Fibroblast of lung (primary cell): ENCODE measurements at regions not wholly inside any gene's neighbourhood (a gene's known extent, or its start where the extent isn't known, plus 50 kb on each side); places are given as distances from the start of the nearest gene placed in this dataset.
"Not testable (repeated sequence)": the region's sequence is repeated elsewhere in the genome, so short reads cannot be mapped to it uniquely, and the experiment has no call there.

ENCODE experiments used
- DNase-seq, 2 donors: peaks; one replicate each; pipeline versions ENCODE4 v3.0.0 to v3.0.0-alpha.2; 2010; ENCODE audit warnings: low read depth in 2 of 2
- H2AFZ ChIP-seq: 2 replicates; pipeline ENCODE4 v1.5.1; 2012; ENCODE audit warnings: low read length, control low read depth, inconsistent platforms
- H3K27ac ChIP-seq: 2 replicates; pipeline ENCODE4 v1.5.1; 2011; ENCODE audit warnings: low read length, control low read depth; ENCODE audit not compliant: insufficient read depth
- H3K27me3 ChIP-seq: 2 replicates; pipeline ENCODE4 v1.5.1; 2011; ENCODE audit warnings: mild to moderate bottlenecking, low read length; ENCODE audit not compliant: control insufficient read depth, insufficient read depth
- H3K36me3 ChIP-seq: 2 replicates; pipeline ENCODE4 v1.5.1; 2011; ENCODE audit warnings: low read length; ENCODE audit not compliant: control insufficient read depth, insufficient read depth
- H3K4me1 ChIP-seq: 2 replicates; pipeline ENCODE4 v1.5.1; 2011; ENCODE audit warnings: low read length; ENCODE audit not compliant: control insufficient read depth, insufficient read depth; ENCODE audit errors: extremely low read depth
- H3K4me2 ChIP-seq: 2 replicates; pipeline ENCODE4 v1.5.1; 2011; ENCODE audit warnings: low read length, control low read depth; ENCODE audit not compliant: insufficient read depth; ENCODE audit errors: extremely low read depth
- H3K4me3 ChIP-seq, 4 experiments: fragments of 200-600 bp in 1 of 4; sonication (generic) in 1 of 4; replicated peaks in 1 of 4; 2 replicates each; pipeline ENCODE4 v1.5.1; 2011 to 2016; ENCODE audit warnings: low read length in 4 of 4, low read depth in 3 of 4, mild to moderate bottlenecking in 3 of 4, control low read depth in 2 of 4, inconsistent platforms in 1 of 4, mixed read lengths in 1 of 4; ENCODE audit not compliant: insufficient read depth in 1 of 4; ENCODE audit errors: control extremely low read depth in 1 of 4
- H3K79me2 ChIP-seq: 2 replicates; pipeline ENCODE4 v1.5.1; 2012; ENCODE audit warnings: mild to moderate bottlenecking, low read length, inconsistent platforms; ENCODE audit not compliant: control insufficient read depth, insufficient read depth
- H3K9ac ChIP-seq: 2 replicates; pipeline ENCODE4 v1.5.1; 2011; ENCODE audit warnings: mild to moderate bottlenecking, low read length, control low read depth; ENCODE audit not compliant: insufficient read depth
- H3K9me3 ChIP-seq: 2 replicates; pipeline ENCODE4 v1.5.1; 2012; ENCODE audit warnings: low read depth, low read length; ENCODE audit not compliant: control insufficient read depth, insufficient read depth
- H4K20me1 ChIP-seq: 2 replicates; pipeline ENCODE4 v1.5.1; 2011; ENCODE audit warnings: low read length; ENCODE audit not compliant: control insufficient read depth, insufficient read depth; ENCODE audit errors: extremely low read depth
- EZH2 ChIP-seq: IDR thresholded peaks from 2 replicates; pipeline ENCODE4 v1.5.1; 2012; ENCODE audit warnings: low read length, control low read depth, mild to moderate bottlenecking; ENCODE audit errors: missing control alignments
- TF ChIP-seq, protein P1 (sequence below), 2 donors: IDR thresholded peaks in 1 of 2; conservative IDR thresholded peaks in 1 of 2; 1 replicate in 1 of 2; 2 replicates in 1 of 2; pipeline ENCODE4 v1.5.1; 2011 to 2012; ENCODE audit warnings: low read length in 2 of 2, control low read depth in 1 of 2, inconsistent platforms in 1 of 2, low read depth in 1 of 2, mild to moderate bottlenecking in 1 of 2

DNA sequence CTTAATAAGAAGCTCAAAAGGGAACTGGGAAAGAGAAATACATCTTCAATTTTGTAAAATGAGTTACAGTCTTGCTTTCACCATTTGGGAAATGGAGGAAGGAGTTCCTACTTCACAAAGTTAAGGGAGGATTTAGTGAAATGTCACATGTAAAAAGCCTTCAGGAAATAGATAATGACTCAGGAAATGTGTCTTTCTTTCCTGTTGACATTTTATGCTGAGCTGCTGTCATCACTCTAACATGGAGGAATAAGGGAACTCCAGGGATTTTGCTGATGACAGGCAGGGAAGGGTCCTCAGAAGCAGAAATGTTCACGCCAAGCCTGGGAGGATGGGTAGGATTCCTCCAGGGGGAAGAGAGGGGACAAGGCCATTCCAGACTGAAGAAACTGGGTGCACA is 251.1 kb downstream of the USP46 start:
- H3K4me1 ChIP-seq: no peaks in the 10 kb centered on the region
- no peaks in the 10 kb centered on the region for H3K27me3 ChIP-seq
- no peak overlapping the region for H3K9ac ChIP-seq
- no peaks in the 10 kb centered on the region for H3K79me2 ChIP-seq
- no peak overlapping the region for H3K27ac ChIP-seq
- H3K9me3 ChIP-seq: no peaks in the 10 kb centered on the region
- no peaks in the 10 kb centered on the region for H3K36me3 ChIP-seq
- no peaks in the 10 kb centered on the region for H4K20me1 ChIP-seq
- no peak for TF ChIP-seq EZH2
- TF ChIP-seq, protein P1, sequence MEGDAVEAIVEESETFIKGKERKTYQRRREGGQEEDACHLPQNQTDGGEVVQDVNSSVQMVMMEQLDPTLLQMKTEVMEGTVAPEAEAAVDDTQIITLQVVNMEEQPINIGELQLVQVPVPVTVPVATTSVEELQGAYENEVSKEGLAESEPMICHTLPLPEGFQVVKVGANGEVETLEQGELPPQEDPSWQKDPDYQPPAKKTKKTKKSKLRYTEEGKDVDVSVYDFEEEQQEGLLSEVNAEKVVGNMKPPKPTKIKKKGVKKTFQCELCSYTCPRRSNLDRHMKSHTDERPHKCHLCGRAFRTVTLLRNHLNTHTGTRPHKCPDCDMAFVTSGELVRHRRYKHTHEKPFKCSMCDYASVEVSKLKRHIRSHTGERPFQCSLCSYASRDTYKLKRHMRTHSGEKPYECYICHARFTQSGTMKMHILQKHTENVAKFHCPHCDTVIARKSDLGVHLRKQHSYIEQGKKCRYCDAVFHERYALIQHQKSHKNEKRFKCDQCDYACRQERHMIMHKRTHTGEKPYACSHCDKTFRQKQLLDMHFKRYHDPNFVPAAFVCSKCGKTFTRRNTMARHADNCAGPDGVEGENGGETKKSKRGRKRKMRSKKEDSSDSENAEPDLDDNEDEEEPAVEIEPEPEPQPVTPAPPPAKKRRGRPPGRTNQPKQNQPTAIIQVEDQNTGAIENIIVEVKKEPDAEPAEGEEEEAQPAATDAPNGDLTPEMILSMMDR (conservative IDR thresholded peaks at IDR 0.05 in 1 of 2, IDR thresholded peaks at IDR 0.05 in 1 of 2; ENCODE audit: low read depth in 1 of 2, low read length in 2 of 2): no peak
- DNase-seq: no peak
- no peak overlapping the region for H3K4me3 ChIP-seq
- no peak overlapping the region for H3K4me2 ChIP-seq
- no peak overlapping the region for H2AFZ ChIP-seq

DNA sequence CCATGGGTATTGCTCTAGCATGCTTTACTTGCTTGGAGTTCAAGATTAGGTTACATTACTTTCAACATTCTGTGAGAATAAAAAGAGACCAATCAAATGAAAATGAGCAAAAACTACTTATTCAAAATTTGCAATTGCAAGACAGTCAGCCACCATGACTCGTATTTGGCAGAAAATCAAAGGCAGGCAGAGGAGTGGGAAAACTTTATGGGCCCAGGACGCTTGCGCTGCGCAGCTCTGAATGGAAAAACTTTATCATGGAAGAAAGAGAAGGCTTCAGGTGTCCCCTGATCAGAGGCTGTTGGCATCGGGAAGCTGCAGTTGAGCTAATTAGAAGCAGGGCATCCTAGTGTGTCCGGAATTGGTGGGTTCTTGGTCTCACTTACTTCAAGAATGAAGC is 250.6 kb downstream of the USP46 start:
- no peak overlapping the region for H2AFZ ChIP-seq
- TF ChIP-seq EZH2: no peak
- TF ChIP-seq, protein P1 (conservative IDR thresholded peaks at IDR 0.05 in 1 of 2, IDR thresholded peaks at IDR 0.05 in 1 of 2; ENCODE audit: low read depth in 1 of 2, low read length in 2 of 2): no peak
- no peak overlapping the region for H3K27ac ChIP-seq
- no peak for DNase-seq
- H3K4me1 ChIP-seq: no peaks in the 10 kb centered on the region
- no peaks in the 10 kb centered on the region for H4K20me1 ChIP-seq
- H3K27me3 ChIP-seq: no peaks in the 10 kb centered on the region
- H3K79me2 ChIP-seq: no peaks in the 10 kb centered on the region
- no peak overlapping the region for H3K9ac ChIP-seq
- H3K4me3 ChIP-seq: no peak overlapping the region
- no peaks in the 10 kb centered on the region for H3K36me3 ChIP-seq
- no peaks in the 10 kb centered on the region for H3K9me3 ChIP-seq
- H3K4me2 ChIP-seq: no peak overlapping the region

- not testable (repeated sequence) for H3K9me3 ChIP-seq, H3K79me2 ChIP-seq, DNase-seq, H3K4me3 ChIP-seq, H3K27ac ChIP-seq, H3K9ac ChIP-seq, H3K4me2 ChIP-seq, H3K36me3 ChIP-seq, H3K27me3 ChIP-seq, H4K20me1 ChIP-seq, H3K4me1 ChIP-seq, H2AFZ ChIP-seq
These were observed 249.3 kb downstream of the USP46 start for GRCh38 chr4:52409766-52410165.

DNA sequence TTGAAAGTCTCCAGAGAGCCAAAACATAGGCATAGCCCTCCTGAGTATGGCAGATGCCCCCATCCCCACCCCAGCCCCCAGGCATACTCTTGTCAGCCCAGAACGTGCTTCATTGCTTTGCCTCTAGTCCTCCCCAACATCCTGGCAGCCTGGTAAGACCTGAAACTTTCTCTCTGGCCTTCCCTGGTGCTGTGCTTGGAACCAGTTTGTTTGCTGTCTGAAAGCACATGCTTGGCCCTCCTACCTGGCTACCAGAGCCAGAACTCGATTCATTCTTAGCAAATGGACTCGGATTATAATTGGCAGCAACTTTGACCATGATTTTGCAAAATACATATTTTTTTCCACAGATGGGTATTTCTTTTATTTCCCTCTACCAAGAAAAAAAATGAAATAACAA is 248.1 kb downstream of the USP46 start:
- no peaks in the 10 kb centered on the region for H3K9me3 ChIP-seq
- TF ChIP-seq, protein P1 (conservative IDR thresholded peaks at IDR 0.05 in 1 of 2, IDR thresholded peaks at IDR 0.05 in 1 of 2; ENCODE audit: low read depth in 1 of 2, low read length in 2 of 2): no peak
- no peak for TF ChIP-seq EZH2

More for the DNA sequence above, 248.1 kb downstream of the USP46 start:
- no peak for DNase-seq
- Histone ChIP-seq H3K4me3 (no peak overlapping the region), H3K79me2 (no peaks in the 10 kb centered on the region), H2AFZ (no peak overlapping the region), H4K20me1 (no peaks in the 10 kb centered on the region), H3K27ac (no peak overlapping the region), H3K27me3 (no peaks in the 10 kb centered on the region), H3K4me1 (no peaks in the 10 kb centered on the region), H3K36me3 (no peaks in the 10 kb centered on the region), H3K9ac (no peak overlapping the region), H3K4me2 (no peak overlapping the region)
